Epithelial cell of proximal tubule (primary cell): ENCODE measurements at regions not wholly inside any gene's neighbourhood (a gene's known extent, or its start where the extent isn't known, plus 50 kb on each side); places are given as distances from the start of the nearest gene placed in this dataset.
A peak's percentile ranks its signal among the peaks of the same experiment; 100 is the strongest.

Source experiments
- DNase-seq: peaks from one replicate; pipeline ENCODE4 v3.0.0-alpha.2; 2011; ENCODE audit warnings: low read depth
- H3K4me3 ChIP-seq: 2 replicates; pipeline ENCODE4 v1.5.1; 2011; ENCODE audit warnings: low read depth, mild to moderate bottlenecking, low read length
- TF ChIP-seq, protein P1 (sequence below): conservative IDR thresholded peaks from 2 replicates; pipeline ENCODE4 v1.5.1; 2012; ENCODE audit warnings: low read depth, mild to moderate bottlenecking, low read length

GRCh38 chr13:30113551-30113950, 193.8 kb downstream of the KATNAL1 start:
- TF ChIP-seq, protein P1, sequence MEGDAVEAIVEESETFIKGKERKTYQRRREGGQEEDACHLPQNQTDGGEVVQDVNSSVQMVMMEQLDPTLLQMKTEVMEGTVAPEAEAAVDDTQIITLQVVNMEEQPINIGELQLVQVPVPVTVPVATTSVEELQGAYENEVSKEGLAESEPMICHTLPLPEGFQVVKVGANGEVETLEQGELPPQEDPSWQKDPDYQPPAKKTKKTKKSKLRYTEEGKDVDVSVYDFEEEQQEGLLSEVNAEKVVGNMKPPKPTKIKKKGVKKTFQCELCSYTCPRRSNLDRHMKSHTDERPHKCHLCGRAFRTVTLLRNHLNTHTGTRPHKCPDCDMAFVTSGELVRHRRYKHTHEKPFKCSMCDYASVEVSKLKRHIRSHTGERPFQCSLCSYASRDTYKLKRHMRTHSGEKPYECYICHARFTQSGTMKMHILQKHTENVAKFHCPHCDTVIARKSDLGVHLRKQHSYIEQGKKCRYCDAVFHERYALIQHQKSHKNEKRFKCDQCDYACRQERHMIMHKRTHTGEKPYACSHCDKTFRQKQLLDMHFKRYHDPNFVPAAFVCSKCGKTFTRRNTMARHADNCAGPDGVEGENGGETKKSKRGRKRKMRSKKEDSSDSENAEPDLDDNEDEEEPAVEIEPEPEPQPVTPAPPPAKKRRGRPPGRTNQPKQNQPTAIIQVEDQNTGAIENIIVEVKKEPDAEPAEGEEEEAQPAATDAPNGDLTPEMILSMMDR = no peak
- H3K4me3 ChIP-seq = no peak overlapping the region
- DNase-seq = no peak

DNA sequence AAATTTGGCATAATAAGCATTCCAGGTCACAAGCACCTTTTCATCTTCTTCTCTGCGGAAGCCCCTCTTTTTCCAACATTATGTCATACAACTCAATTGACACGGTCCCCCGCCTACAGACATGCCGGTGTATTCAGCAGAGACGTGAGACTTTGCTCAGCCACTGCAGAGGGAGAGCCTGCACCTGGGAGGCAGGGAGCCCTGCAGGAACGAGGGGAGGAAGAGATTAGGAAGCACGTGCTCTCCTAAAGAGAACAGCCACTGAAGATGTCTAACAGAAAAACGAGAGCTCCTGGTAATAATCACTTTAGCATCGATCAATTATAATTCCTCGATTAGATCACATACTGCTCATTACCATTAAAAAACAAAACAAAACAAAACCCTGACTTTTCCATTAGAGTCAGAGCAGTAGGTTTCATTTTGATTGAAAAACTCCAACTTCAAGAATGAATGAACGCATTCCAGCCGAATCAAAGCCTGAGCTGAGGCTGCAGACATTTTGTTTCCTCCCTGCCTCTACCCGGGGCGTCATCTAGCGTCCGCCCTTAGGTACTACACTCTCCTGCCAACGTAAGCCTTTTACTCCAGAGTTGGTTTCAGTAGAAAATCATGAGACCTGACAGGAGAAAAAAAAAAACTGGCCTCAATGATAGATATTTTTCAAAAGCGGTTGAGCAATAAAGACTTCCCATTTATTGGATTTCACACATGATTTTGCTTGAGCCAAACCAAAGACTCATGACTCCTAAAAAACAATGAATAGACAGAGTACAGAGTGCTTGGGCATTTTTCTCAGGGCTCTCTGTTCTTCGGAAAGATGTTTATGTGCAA, 194.5 kb downstream of the KATNAL1 start:
- H3K4me3 ChIP-seq = peak overlapping the region; percentile 33
- no peak for DNase-seq
- TF ChIP-seq, protein P1 = peak; percentile 100

GRCh38 chr13:30111810-30112209, 195.5 kb downstream of the KATNAL1 start:
- DNase-seq = no peak
- no peak overlapping the region for H3K4me3 ChIP-seq
- TF ChIP-seq, protein P1 = peak; percentile 46

DNA sequence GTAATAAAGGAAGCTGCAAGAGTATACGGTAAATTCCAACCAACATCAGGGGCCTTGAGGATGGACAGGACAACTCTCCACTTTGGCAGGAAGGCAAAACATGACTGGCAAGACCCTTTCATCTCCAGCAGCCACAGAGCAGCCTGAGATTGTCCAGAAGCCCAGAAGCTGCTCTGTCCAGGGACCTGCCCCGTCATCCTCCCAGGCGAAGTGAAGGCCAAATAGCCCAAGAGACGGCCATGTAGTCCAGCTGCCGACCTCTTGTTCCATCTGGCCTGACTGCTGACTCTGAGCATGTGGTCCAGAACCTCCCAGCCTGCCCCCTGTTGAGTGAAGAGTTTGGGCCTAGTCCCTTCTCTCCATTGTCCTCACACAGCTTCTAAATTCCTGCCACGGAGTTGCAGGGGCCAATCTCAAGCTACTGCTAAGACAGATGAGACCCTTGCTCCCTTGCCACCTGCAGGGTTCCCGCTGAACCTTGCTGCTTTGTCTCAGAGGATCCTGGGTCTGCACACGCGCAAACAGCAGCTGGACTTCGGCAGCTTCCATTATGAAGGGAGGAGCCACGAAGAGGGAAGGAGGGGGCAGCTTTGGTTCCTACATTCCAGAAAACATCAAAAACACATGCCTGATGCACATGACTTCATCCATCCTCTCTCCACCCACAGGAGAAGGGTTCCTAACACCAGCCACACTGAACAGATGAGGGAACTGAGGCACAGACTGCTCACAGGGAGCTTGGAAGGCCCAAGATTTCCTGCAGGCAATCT, 196.9 kb downstream of the KATNAL1 start:
- DNase-seq = no peak
- H3K4me3 ChIP-seq = no peak overlapping the region
- TF ChIP-seq, protein P1 = no peak

DNA sequence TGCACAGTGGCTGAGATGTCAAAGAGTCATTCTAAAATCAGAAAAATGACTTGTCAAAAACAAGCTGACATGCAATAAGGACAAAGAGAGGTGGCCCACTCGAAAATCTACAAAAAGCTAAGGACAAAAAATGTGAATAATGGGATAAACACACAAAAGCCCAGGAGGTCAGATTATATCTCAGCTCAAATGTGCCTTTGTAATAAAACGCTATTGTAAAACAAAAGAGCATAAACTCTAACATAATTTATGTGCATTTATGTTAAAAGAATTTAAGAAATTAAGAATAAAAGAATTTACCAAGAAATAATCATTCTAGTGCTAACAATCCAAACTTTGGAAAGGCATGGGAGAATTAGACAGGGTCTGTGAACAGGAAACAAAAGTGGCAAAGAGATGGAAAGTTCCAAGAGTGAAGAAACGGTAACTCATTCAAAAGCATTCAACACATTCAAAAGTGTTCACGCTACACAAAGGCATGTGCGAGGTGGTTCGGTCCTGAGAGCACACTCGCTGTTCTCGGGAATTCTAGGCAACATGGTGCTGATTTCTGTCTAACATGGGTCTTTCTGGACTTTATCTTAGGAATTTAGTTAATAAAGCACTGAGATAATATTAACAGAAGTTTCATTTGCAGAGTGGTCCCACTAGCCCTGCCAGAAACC, 197.7 kb downstream of the KATNAL1 start:
- TF ChIP-seq, protein P1 = no peak
- H3K4me3 ChIP-seq = no peak overlapping the region
- DNase-seq = no peak

- DNase-seq = no peak
- H3K4me3 ChIP-seq = no peak overlapping the region
- TF ChIP-seq, protein P1 = no peak
These were observed 198.5 kb downstream of the KATNAL1 start for GRCh38 chr13:30108913-30109237.
